Stomach (tissue), 8 donors: ENCODE measurements at regions not wholly inside any gene's neighbourhood (a gene's known extent, or its start where the extent isn't known, plus 50 kb on each side); places are given as distances from the start of the nearest gene placed in this dataset.

Experiments
- DNase-seq, 2 donors: peaks; one replicate each; pipeline versions ENCODE4 v3.0.0 to v3.0.0-alpha.2; 2013 to 2019
- H3K27ac ChIP-seq, 5 donors: fragments of 200-600 bp in 4 of 5; sonication (generic) in 4 of 5; one replicate each; pipeline ENCODE4 v1.5.1; 2013 to 2019; ENCODE audit warnings: mild to moderate bottlenecking in 1 of 5, moderate library complexity in 1 of 5
- H3K27me3 ChIP-seq, 3 donors: fragments of 200-600 bp; sonication (generic); one replicate each; pipeline ENCODE4 v1.5.1; 2017 to 2019; ENCODE audit warnings: mixed run types in 1 of 3
- H3K36me3 ChIP-seq, 4 donors: fragments of 200-600 bp; sonication (generic); 1 replicate in 3 of 4; 2 replicates in 1 of 4; pipeline ENCODE4 v1.5.1; 2016 to 2019
- H3K4me1 ChIP-seq, 4 donors: fragments of 200-600 bp; sonication (generic); one replicate each; pipeline ENCODE4 v1.5.1; 2016 to 2019
- H3K4me3 ChIP-seq, 4 donors: fragments of 200-600 bp; sonication (generic) in 3 of 4; one replicate each; pipeline ENCODE4 v1.5.1; 2016 to 2019; ENCODE audit warnings: mild to moderate bottlenecking in 1 of 4
- H3K9me3 ChIP-seq, 4 donors: fragments of 200-600 bp; sonication (generic); one replicate each; pipeline ENCODE4 v1.5.1; 2016 to 2019
- CTCF ChIP-seq, 7 experiments: fragments of 450-650 bp in 4 of 7; fragments of 200-600 bp in 3 of 7; sonication (generic) in 3 of 7; IDR thresholded peaks; one replicate each; pipeline ENCODE4 v1.5.1; 2016 to 2019; ENCODE audit warnings: antibody characterized with exemption in 7 of 7, control low read depth in 2 of 7, mild to moderate bottlenecking in 1 of 7
- EP300 ChIP-seq: sonication (generic); formaldehyde crosslinking; IDR thresholded peaks from one replicate; pipeline ENCODE4 v1.6.1; 2017; ENCODE audit warnings: antibody characterized with exemption
- POLR2A ChIP-seq, 4 donors: fragments of 450-650 bp; IDR thresholded peaks; one replicate each; pipeline ENCODE4 v1.6.1; 2016; ENCODE audit warnings: antibody characterized with exemption in 4 of 4, control low read depth in 2 of 4, mild to moderate bottlenecking in 1 of 4, moderate library complexity in 1 of 4
- POLR2AphosphoS5 ChIP-seq, 3 donors: sonication (generic); formaldehyde crosslinking; IDR thresholded peaks; one replicate each; pipeline ENCODE4 v1.6.1; 2016; ENCODE audit warnings: antibody characterized with exemption in 3 of 3
- WGBS, 5 donors: extraction: QIAGEN DNeasy Blood & Tissue Kit in 3 of 5; methylation state at CpG; one replicate each; pipeline versions ENCODE4 v1.1.5 to v1.1.7; 2013 to 2018; 5-methylcytosine and 5-hydroxymethylcytosine counted together
- intact Hi-C: fragments of 100-400 bp; cut with DNase I; formaldehyde crosslinking; loops from one replicate; pipeline ENCODE4 v1.15.1; 2023; ENCODE audit warnings: low total_unique reads
- donor health status: healthy with polysubstance abuse.
- donor health status: Bipolar disorder and iron deficiency.
- donor health status: healthy.

- DNase-seq: no peak
- no peak for TF ChIP-seq EP300
- TF ChIP-seq POLR2AphosphoS5 (IDR thresholded peaks at IDR 0.05): no peak
- TF ChIP-seq CTCF (IDR thresholded peaks at IDR 0.05): no peak
- TF ChIP-seq POLR2A (IDR thresholded peaks at IDR 0.05): no peak
- Histone ChIP-seq H3K36me3 (no peaks in the 10 kb centered on the region), H3K4me1 (no peaks in the 10 kb centered on the region), H3K27me3 (no peaks in the 10 kb centered on the region), H3K27ac (no peak overlapping the region), H3K9me3 (no peaks in the 10 kb centered on the region), H3K4me3 (no peak overlapping the region)
- WGBS, 5 donors: 80 to 97% (median 89%) methylated on average over 1 of the region's 1 CpG
- intact Hi-C loops: no loop called here
These were observed 721.2 kb downstream of the ETS1 start for GRCh38 chr11:127866109-127866508.

- DNase-seq: no peak
- no peak for TF ChIP-seq CTCF (IDR thresholded peaks at IDR 0.05)
- TF ChIP-seq POLR2A (IDR thresholded peaks at IDR 0.05): no peak
- TF ChIP-seq EP300: no peak
- TF ChIP-seq POLR2AphosphoS5 (IDR thresholded peaks at IDR 0.05): no peak
- 86 to 94% (median 93%) methylated on average over 2 of the region's 2 CpGs for WGBS, 5 donors
- Histone ChIP-seq H3K9me3 (no peaks in the 10 kb centered on the region), H3K4me1 (no peaks in the 10 kb centered on the region), H3K36me3 (no peaks in the 10 kb centered on the region), H3K4me3 (no peak overlapping the region), H3K27me3 (no peaks in the 10 kb centered on the region), H3K27ac (no peak overlapping the region)
- intact Hi-C loops: no loop called here
These were observed 722.5 kb downstream of the ETS1 start for GRCh38 chr11:127864861-127865260.

- DNase-seq: no peak
- Histone ChIP-seq H3K27ac (no peak overlapping the region), H3K4me3 (no peak overlapping the region), H3K4me1 (no peaks in the 10 kb centered on the region), H3K27me3 (no peaks in the 10 kb centered on the region), H3K9me3 (no peaks in the 10 kb centered on the region), H3K36me3 (no peaks in the 10 kb centered on the region)
- intact Hi-C loops: no loop called here
- WGBS, 5 donors: 49 to 71% (median 60%) methylated on average over 2 of the region's 2 CpGs
- no peak for TF ChIP-seq EP300
- no peak for TF ChIP-seq POLR2A (IDR thresholded peaks at IDR 0.05)
- no peak for TF ChIP-seq CTCF (IDR thresholded peaks at IDR 0.05)
- no peak for TF ChIP-seq POLR2AphosphoS5 (IDR thresholded peaks at IDR 0.05)
These were observed 725.0 kb downstream of the ETS1 start for GRCh38 chr11:127862406-127862805.

DNA sequence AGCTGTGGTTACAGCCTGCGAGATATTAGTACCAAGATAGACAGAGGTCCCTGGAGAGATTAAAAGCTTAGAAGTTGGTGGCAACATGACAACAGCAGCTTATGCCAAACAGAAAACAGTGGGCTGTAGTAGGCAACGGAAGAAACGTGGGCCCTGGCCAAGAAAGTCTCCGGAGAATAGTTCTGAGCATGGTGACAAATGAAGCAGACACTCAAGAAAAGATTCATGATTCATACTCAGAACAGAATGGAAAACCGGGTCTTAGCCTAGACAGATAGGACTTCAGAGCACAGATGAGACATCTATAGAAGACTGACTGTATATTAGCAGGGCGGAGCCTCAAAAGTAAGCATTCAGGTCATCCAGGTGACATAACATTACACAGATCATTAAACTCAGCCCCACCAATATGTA is 727.4 kb downstream of the ETS1 start:
- Histone ChIP-seq H3K36me3 (no peaks in the 10 kb centered on the region), H3K27me3 (no peaks in the 10 kb centered on the region), H3K27ac (no peak overlapping the region), H3K9me3 (no peaks in the 10 kb centered on the region), H3K4me1 (no peaks in the 10 kb centered on the region), H3K4me3 (no peak overlapping the region)
- 27 to 59% (median 31%) methylated on average over 6 of the region's 6 CpGs for WGBS, 5 donors
- TF ChIP-seq POLR2AphosphoS5 (IDR thresholded peaks at IDR 0.05) (no peak), EP300 (no peak), CTCF (IDR thresholded peaks at IDR 0.05) (no peak), POLR2A (IDR thresholded peaks at IDR 0.05) (no peak)
- DNase-seq: no peak
- intact Hi-C loops: no loop called here
